ENCODE measurements at regions not wholly inside any gene's neighbourhood (a gene's known extent, or its start where the extent isn't known, plus 50 kb on each side); places are given as distances from the start of the nearest gene placed in this dataset.

- no peak overlapping the region for H3K27ac ChIP-seq
- intact Hi-C loops (cut with DNase I): no loop called here
- H3K9me3 ChIP-seq: no peaks in the 10 kb centered on the region
- peaks cover 6% of the 10 kb centered on the region for H3K4me1 ChIP-seq
- no peak for TF ChIP-seq POLR2AphosphoS5 (IDR thresholded peaks at IDR 0.05; ENCODE audit: insufficient read depth in 1 of 2, low read depth in 1 of 2)
- no peak for TF ChIP-seq POLR2A (IDR thresholded peaks at IDR 0.05)
- TF ChIP-seq CTCF (IDR thresholded peaks at IDR 0.05): no peak
- H3K4me3 ChIP-seq: no peak overlapping the region
- no peaks in the 10 kb centered on the region for H3K36me3 ChIP-seq
- no peak for DNase-seq (ENCODE audit: extremely low spot score in 2 of 2)
- H3K27me3 ChIP-seq: no peaks in the 10 kb centered on the region
These were observed 65.3 kb upstream of the PPP1R26 start for GRCh38 chr9:135414293-135414692.

GRCh38 chr9:135415586-135415985, 64.0 kb upstream of the PPP1R26 start:
- Histone ChIP-seq H3K9me3 (no peaks in the 10 kb centered on the region), H3K36me3 (no peaks in the 10 kb centered on the region), H3K27me3 (no peaks in the 10 kb centered on the region), H3K4me1 (peaks cover 6% of the 10 kb centered on the region), H3K4me3 (no peak overlapping the region), H3K27ac (no peak overlapping the region)
- no peak for DNase-seq (ENCODE audit: extremely low spot score in 2 of 2)
- TF ChIP-seq CTCF (IDR thresholded peaks at IDR 0.05): no peak
- TF ChIP-seq POLR2A (IDR thresholded peaks at IDR 0.05): no peak
- no peak for TF ChIP-seq POLR2AphosphoS5 (IDR thresholded peaks at IDR 0.05; ENCODE audit: insufficient read depth in 1 of 2, low read depth in 1 of 2)
- intact Hi-C loops (cut with DNase I): no loop called here

GRCh38 chr9:135416664-135417290, 62.8 kb upstream of the PPP1R26 start:
- Histone ChIP-seq H3K27me3 (no peaks in the 10 kb centered on the region), H3K27ac (no peak overlapping the region), H3K4me3 (no peak overlapping the region), H3K36me3 (no peaks in the 10 kb centered on the region), H3K9me3 (no peaks in the 10 kb centered on the region), H3K4me1 (peaks cover 6% of the 10 kb centered on the region)
- no peak for DNase-seq (ENCODE audit: extremely low spot score in 2 of 2)
- TF ChIP-seq CTCF (IDR thresholded peaks at IDR 0.05) (no peak), POLR2A (IDR thresholded peaks at IDR 0.05) (no peak), POLR2AphosphoS5 (IDR thresholded peaks at IDR 0.05; ENCODE audit: insufficient read depth in 1 of 2, low read depth in 1 of 2) (no peak)
- intact Hi-C loops (cut with DNase I): no loop called here

- TF ChIP-seq CTCF (IDR thresholded peaks at IDR 0.05): no peak
- TF ChIP-seq POLR2AphosphoS5 (IDR thresholded peaks at IDR 0.05; ENCODE audit: insufficient read depth in 1 of 2, low read depth in 1 of 2): no peak
- TF ChIP-seq POLR2A (IDR thresholded peaks at IDR 0.05): no peak
- no peak for DNase-seq (ENCODE audit: extremely low spot score in 2 of 2)
- intact Hi-C loops (cut with DNase I): no loop called here
- Histone ChIP-seq H3K9me3 (no peaks in the 10 kb centered on the region), H3K4me1 (no peaks in the 10 kb centered on the region), H3K4me3 (no peak overlapping the region), H3K27ac (no peak overlapping the region), H3K36me3 (no peaks in the 10 kb centered on the region), H3K27me3 (no peaks in the 10 kb centered on the region)
These were observed 61.4 kb upstream of the PPP1R26 start for GRCh38 chr9:135418161-135418560.

GRCh38 chr9:135419106-135419505, 60.5 kb upstream of the PPP1R26 start:
- no peaks in the 10 kb centered on the region for H3K4me1 ChIP-seq
- no peaks in the 10 kb centered on the region for H3K36me3 ChIP-seq
- H3K4me3 ChIP-seq: no peak overlapping the region
- DNase-seq (ENCODE audit: extremely low spot score in 2 of 2): no peak
- TF ChIP-seq POLR2A (IDR thresholded peaks at IDR 0.05): no peak
- TF ChIP-seq CTCF (IDR thresholded peaks at IDR 0.05): no peak
- no peak for TF ChIP-seq POLR2AphosphoS5 (IDR thresholded peaks at IDR 0.05; ENCODE audit: insufficient read depth in 1 of 2, low read depth in 1 of 2)
- intact Hi-C loops (cut with DNase I): no loop called here
- no peak overlapping the region for H3K27ac ChIP-seq
- H3K27me3 ChIP-seq: no peaks in the 10 kb centered on the region
- no peaks in the 10 kb centered on the region for H3K9me3 ChIP-seq

All from vagina (tissue), 2 donors.